ENCODE measurements at regions not wholly inside any gene's neighbourhood (a gene's known extent, or its start where the extent isn't known, plus 50 kb on each side); places are given as distances from the start of the nearest gene placed in this dataset.
"Not testable (repeated sequence)": the region's sequence is repeated elsewhere in the genome, so short reads cannot be mapped to it uniquely, and the experiment has no call there.

DNA sequence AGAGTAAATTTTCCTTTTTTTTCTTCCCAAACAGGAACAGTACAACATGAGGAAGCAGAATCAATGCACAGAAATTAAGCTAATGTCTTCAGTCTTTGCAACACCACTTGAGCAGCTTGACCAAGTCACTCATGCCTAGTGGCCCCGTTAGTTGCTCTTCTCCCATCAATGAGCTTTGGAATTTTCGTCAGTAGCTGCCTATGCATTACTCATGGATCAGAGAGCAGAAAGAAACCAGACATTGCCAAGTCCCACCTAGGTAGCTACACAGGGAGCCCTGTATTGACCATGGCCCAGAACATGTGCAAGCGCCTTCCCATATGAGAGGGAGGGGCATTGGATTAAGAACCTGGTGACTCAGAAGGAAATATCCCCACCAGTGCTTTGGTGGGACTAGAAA lies 208.9 kb downstream of the RTP5 start:
- not testable (repeated sequence) for TF ChIP-seq CTCF (conservative IDR thresholded peaks at IDR 0.05); ZFX (IDR thresholded peaks at IDR 0.05)
